Skeletal muscle satellite cell (primary cell): ENCODE measurements at regions not wholly inside any gene's neighbourhood (a gene's known extent, or its start where the extent isn't known, plus 50 kb on each side); places are given as distances from the start of the nearest gene placed in this dataset.

ENCODE experiments used
- H3K27me3 ChIP-seq: 2 replicates; pipeline ENCODE4 v1.7.0; 2013; ENCODE audit warnings: low read length; ENCODE audit not compliant: control insufficient read depth, insufficient read depth
- H3K36me3 ChIP-seq: 2 replicates; pipeline ENCODE4 v1.7.0; 2013; ENCODE audit warnings: mild to moderate bottlenecking, control low read depth, low read length; ENCODE audit not compliant: insufficient read depth
- H3K4me1 ChIP-seq: 2 replicates; pipeline ENCODE4 v1.7.0; 2013; ENCODE audit warnings: low read length; ENCODE audit not compliant: control insufficient read depth, insufficient read depth
- H3K4me2 ChIP-seq: 2 replicates; pipeline ENCODE4 v1.7.0; 2013; ENCODE audit warnings: mild to moderate bottlenecking, low read length
- H3K4me3 ChIP-seq: 2 replicates; pipeline ENCODE4 v1.7.0; 2013; ENCODE audit warnings: low read length
- H3K9ac ChIP-seq: 2 replicates; pipeline ENCODE4 v1.7.0; 2013; ENCODE audit warnings: mild to moderate bottlenecking, low read depth, low read length, moderate library complexity
- H3K9me3 ChIP-seq: replicated peaks from 2 replicates; pipeline ENCODE4 v1.7.0; 2013; ENCODE audit warnings: mild to moderate bottlenecking, control low read depth, low read length

DNA sequence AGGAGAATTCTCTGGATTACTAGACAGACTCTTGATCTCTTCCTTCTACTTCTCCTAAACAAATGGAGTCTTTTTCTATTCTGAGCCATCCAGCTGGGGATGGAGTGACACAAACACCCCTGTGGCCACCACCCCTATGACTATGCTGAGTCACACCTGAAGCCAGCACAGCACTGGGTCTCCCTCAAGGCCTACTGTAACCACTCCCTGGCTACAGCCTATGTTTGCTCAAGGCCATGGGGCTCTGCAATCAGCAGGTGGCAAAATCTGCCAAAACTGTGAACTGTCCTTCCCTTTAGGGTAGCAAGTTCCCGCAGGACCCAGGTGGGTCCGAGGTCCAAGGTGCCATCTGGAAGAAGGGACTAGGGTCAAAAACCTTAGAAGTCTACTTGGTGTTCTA lies 132.3 kb downstream of the TINAG start:
- no peaks in the 10 kb centered on the region for H3K9me3 ChIP-seq
- H3K27me3 ChIP-seq, result no peaks in the 10 kb centered on the region
- H3K36me3 ChIP-seq, result no peaks in the 10 kb centered on the region
- H3K9ac ChIP-seq, result no peak overlapping the region
- H3K4me3 ChIP-seq, result no peak overlapping the region
- peaks cover 4% of the 10 kb centered on the region for H3K4me1 ChIP-seq
- H3K4me2 ChIP-seq, result no peak overlapping the region

DNA sequence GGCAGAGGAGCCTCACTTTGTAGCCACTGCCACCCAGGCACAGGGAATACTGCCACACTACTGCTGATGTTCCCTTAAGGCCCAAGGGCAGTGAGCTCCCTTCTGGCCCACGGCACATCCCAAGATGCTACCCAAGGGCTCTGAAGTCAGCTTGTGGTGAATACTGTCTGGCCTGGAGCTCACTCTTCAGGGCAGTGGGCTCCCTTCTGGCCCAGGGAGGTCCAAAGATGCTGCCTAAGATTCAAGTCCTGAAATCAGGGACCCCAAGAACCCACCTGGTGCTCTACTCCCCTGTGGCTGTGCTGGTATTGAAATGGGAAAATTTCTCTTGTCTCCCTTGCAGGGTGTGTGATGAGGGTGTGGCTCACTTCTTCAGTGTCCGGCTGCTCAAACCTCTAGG lies 132.8 kb downstream of the TINAG start:
- Histone ChIP-seq H3K4me3 (no peak overlapping the region), H3K36me3 (no peaks in the 10 kb centered on the region), H3K9ac (no peak overlapping the region), H3K27me3 (no peaks in the 10 kb centered on the region), H3K4me2 (no peak overlapping the region), H3K4me1 (peaks cover 4% of the 10 kb centered on the region), H3K9me3 (no peaks in the 10 kb centered on the region)

DNA sequence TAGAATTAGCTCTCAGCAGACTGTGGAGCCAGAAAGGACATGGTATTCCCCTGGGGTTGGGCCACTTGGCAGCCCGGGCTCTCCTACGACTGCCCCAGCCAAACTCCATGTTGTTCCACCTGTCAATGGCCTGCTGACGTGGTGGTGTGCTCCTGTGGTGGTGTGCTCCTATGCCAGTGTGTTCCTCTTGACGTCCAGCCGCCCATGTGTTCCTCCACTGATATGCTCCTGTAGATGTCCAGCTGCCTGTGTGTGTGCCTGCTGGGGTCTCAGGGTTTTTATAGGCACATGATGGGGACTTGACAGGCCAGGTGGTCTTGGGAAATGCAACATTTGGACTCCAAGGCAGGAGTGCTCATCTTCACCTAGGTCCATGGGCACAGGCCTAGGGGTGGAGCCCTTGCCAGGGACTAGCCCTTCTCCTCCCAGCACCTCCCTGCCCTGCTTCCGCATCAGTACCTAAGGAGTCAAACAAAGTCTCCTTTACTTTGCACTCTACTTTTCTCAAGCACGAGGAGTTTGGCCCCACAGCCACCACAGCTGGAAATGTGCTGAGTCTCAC lies 133.5 kb downstream of the TINAG start:
- Histone ChIP-seq H3K4me2 (no peak overlapping the region), H3K9ac (no peak overlapping the region), H3K36me3 (no peaks in the 10 kb centered on the region), H3K27me3 (no peaks in the 10 kb centered on the region), H3K4me3 (no peak overlapping the region), H3K4me1 (peaks cover 4% of the 10 kb centered on the region), H3K9me3 (no peaks in the 10 kb centered on the region)

DNA sequence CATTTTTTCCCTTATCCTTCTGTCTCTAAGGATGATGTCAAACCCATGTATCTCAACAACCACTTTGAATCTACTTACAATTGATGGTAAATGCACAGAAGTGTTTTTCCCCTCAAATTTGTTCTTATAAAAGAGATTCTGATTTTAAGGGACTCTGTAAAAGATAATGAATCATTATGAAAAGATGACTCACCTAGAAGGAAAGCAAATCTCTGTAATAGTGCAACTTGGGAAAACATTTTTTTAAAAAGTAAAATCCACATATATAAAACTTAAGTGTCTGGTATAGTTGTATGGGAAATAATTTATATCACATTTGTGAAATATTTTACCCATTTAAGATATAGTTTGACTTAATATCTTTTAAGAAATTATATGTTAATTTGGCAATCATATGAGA lies 137.0 kb downstream of the TINAG start:
- H3K9me3 ChIP-seq, result no peaks in the 10 kb centered on the region
- H3K9ac ChIP-seq, result no peak overlapping the region

DNA sequence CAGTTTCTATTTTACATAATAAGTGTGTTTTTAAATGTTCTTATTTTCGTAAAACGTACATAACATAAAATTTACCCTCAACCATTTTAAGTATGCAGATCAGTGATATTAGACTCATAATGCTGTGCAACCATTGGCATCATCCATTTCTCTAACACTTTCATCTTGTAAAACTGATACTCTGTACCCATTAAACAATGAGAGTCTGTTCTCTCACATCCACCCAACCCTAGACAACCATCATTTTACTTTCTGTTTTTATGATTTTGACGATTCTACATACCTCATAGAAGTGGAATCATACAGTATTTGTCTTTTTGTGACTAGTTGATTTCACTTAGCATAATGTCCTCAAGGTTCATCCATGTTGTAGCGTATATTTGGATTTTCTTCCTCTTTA lies 140.4 kb downstream of the TINAG start:
- Histone ChIP-seq H3K27me3 (no peaks in the 10 kb centered on the region), H3K36me3 (no peaks in the 10 kb centered on the region), H3K4me3 (no peak overlapping the region), H3K9ac (no peak overlapping the region), H3K4me1 (peaks cover 4% of the 10 kb centered on the region), H3K4me2 (no peak overlapping the region), H3K9me3 (no peaks in the 10 kb centered on the region)

More for the DNA sequence above, 137.0 kb downstream of the TINAG start:
- Histone ChIP-seq H3K4me2 (no peak overlapping the region), H3K36me3 (no peaks in the 10 kb centered on the region), H3K4me3 (no peak overlapping the region), H3K27me3 (no peaks in the 10 kb centered on the region), H3K4me1 (peaks cover 4% of the 10 kb centered on the region)

DNA sequence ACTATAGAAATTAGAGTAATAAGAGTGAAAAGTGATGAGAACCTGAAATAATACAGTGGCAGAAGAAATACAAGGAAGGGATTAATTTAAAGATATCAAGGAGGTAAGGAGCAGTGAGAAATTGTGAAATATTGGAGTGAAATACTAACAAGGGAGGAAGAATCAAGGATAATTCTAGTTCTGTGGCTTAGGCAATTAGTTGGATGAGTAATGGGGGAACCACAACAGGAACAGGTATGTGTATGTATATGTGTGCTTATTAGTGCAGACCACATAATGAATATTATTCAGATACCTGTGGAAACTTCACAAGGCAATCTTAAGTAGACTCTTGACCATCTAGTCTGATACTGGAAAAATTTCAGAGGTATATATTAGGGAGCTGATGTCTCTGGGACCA lies 143.3 kb downstream of the TINAG start:
- H3K9ac ChIP-seq, result no peak overlapping the region
- no peak overlapping the region for H3K4me3 ChIP-seq

DNA sequence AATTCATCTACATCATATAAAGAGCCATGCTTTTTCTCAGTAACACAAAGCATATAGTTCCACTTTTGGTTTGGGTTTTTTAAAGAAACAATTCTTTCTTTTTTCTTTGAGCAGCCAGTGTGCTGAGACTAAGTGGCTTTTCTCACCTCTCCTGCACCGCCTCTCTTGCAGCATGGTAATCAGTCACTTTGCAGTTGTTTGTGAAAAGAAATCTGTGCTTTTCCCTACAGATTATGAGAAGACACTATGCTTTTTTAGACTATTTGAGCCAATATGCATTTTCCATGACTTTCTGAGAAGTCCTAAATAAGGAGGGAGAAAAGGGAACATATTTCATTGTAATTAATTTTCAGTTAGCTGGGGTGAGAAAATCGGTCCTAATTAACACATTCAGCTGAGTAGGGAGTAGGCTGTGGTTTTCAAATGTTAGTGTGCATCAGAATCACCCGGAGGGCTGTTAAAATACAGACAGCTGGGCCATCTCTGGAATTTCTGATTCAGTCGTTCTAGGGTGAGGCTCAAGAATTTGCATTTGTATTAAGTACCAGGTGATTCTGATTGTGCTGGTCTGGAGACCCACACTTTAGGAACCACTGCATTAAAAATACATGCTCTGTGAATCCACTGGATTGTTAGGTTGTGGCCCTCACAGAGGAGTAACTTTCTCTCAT lies 155.2 kb downstream of the TINAG start:
- H3K36me3 ChIP-seq, result no peaks in the 10 kb centered on the region
- H3K9ac ChIP-seq, result no peak overlapping the region
- H3K9me3 ChIP-seq, result no peaks in the 10 kb centered on the region
- no peaks in the 10 kb centered on the region for H3K4me1 ChIP-seq
- H3K27me3 ChIP-seq, result no peaks in the 10 kb centered on the region
- no peak overlapping the region for H3K4me3 ChIP-seq
- H3K4me2 ChIP-seq, result no peak overlapping the region

More for the DNA sequence above, 143.3 kb downstream of the TINAG start:
- Histone ChIP-seq H3K4me1 (no peaks in the 10 kb centered on the region), H3K4me2 (no peak overlapping the region), H3K9me3 (no peaks in the 10 kb centered on the region), H3K36me3 (no peaks in the 10 kb centered on the region), H3K27me3 (no peaks in the 10 kb centered on the region)

DNA sequence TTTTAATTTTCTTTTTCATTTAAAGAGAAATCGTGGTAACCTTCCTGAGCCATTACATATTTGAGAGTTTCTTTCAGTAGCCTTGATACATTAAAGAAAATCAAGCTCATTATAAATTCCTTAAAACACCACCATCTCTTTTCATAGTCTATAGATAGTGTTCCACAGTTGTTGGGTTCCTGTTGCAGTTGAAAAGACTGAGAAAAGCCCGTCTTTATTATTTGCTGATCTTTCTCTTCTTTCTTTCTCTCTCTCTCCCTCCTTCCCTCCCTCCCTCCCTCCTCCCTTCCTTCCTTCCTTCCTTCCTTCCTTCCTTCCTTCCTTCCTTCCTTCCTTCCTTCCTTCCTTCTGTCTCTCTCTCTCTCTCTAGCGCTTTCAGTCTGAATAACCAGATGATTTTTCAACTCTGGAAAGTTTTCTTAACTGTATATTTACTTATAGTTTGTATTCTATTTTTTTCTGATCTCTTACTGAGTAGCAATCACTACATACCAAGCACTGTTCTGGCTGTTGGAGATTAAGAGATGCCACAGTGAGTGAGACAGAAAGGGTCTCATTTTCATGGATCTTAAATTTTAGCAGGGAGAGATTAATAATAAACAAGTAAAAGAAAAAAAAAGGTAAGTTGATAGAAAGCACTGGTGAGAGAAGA lies 157.5 kb downstream of the TINAG start:
- no peaks in the 10 kb centered on the region for H3K27me3 ChIP-seq
- no peak overlapping the region for H3K4me3 ChIP-seq
- no peak overlapping the region for H3K9ac ChIP-seq
- H3K9me3 ChIP-seq, result no peaks in the 10 kb centered on the region
- H3K36me3 ChIP-seq, result no peaks in the 10 kb centered on the region
- H3K4me1 ChIP-seq, result no peaks in the 10 kb centered on the region
- no peak overlapping the region for H3K4me2 ChIP-seq

DNA sequence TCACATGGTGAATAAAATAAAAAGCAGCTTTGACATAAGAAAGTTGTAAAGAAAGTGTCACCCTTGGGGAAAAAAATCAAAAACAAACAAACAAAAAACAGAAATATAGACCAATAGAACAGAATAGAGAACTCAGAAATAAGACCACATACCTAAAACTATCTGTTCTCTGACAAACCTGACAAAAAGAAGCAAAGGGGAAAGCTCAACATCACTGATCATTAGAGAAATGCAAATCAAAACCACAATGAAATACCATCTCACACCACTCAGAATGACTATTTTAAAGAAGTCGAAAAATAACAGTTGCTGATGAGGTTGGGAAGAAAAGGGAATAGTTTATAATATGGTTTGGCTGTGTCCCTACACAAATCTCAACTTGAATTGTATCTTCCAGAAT lies 159.1 kb downstream of the TINAG start:
- Histone ChIP-seq H3K4me1 (no peaks in the 10 kb centered on the region), H3K9me3 (no peaks in the 10 kb centered on the region), H3K36me3 (no peaks in the 10 kb centered on the region), H3K4me3 (no peak overlapping the region), H3K27me3 (no peaks in the 10 kb centered on the region), H3K9ac (no peak overlapping the region), H3K4me2 (no peak overlapping the region)

DNA sequence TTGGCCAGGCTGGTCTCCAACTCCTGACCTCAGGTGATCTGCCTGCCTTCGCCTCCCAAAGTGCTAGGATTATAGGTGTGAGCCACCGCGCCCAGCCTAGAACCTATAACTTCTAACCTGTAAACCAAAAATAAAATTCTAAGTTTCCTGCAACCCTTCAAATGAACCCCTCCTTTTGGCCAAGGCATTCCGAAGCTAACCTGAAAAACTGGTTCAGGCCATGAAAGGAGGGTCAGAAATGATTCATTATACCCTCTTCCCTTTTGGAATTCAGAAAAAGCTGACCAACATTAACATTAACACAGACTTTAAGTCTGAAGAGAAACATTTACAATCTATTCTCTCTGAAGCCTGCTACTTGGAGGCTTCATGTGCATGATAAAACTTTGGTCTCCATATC lies 165.1 kb downstream of the TINAG start:
- no peaks in the 10 kb centered on the region for H3K4me1 ChIP-seq
- H3K4me2 ChIP-seq, result no peak overlapping the region
- H3K9ac ChIP-seq, result no peak overlapping the region
- H3K36me3 ChIP-seq, result no peaks in the 10 kb centered on the region
- H3K27me3 ChIP-seq, result no peaks in the 10 kb centered on the region
- no peaks in the 10 kb centered on the region for H3K9me3 ChIP-seq
- no peak overlapping the region for H3K4me3 ChIP-seq

DNA sequence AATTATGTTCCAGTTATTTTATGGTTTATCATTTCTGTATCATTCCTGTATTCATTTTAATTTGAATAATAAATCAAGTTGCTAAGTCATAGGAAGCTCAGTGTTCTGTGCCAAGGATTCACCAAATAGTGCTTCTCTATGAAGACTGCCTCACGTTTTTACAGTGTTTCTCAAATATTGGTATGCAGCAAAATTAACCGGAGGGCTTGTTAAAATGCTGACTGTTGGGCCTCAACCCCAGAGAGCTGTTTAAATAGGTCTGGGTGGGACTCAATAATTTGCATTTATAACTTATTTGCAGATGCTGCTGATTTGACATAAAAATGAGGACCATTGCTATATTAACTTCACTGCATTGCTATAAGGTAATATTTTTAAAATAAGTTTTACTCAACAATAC lies 166.7 kb downstream of the TINAG start:
- Histone ChIP-seq H3K4me1 (no peaks in the 10 kb centered on the region), H3K9ac (no peak overlapping the region), H3K4me2 (no peak overlapping the region), H3K27me3 (no peaks in the 10 kb centered on the region), H3K4me3 (no peak overlapping the region), H3K36me3 (no peaks in the 10 kb centered on the region), H3K9me3 (no peaks in the 10 kb centered on the region)

DNA sequence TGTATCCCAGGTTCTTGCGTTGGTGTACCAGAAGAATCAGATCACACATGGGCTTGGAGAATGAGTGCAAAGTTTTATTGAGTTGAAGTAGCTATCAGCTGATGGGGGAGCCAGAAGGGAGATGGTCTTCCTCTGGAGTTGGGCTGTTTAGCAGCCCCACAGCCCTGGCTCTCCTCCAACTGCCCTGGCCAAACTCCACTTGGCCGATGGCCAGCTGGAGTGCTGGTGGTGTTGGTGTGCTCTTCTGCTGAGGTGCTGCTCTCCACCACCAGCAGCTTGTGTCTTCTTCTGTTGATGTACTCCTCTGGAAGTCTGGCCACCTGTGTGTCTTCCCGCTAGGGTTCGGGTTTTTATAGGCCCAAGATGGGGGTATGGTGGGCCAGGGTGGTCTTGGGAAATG lies 172.8 kb downstream of the TINAG start:
- H3K4me1 ChIP-seq, result no peaks in the 10 kb centered on the region
- no peaks in the 10 kb centered on the region for H3K36me3 ChIP-seq
- no peaks in the 10 kb centered on the region for H3K9me3 ChIP-seq
- no peak overlapping the region for H3K4me2 ChIP-seq
- no peak overlapping the region for H3K9ac ChIP-seq
- H3K4me3 ChIP-seq, result no peak overlapping the region
- H3K27me3 ChIP-seq, result no peaks in the 10 kb centered on the region
